ENCODE measurements at regions not wholly inside any gene's neighbourhood (a gene's known extent, or its start where the extent isn't known, plus 50 kb on each side); places are given as distances from the start of the nearest gene placed in this dataset.

GRCh38 chr4:45072981-45073380 lies 346.6 kb upstream of the GNPDA2 start:
- Mint-ChIP-seq H3K4me1 (no peaks in the 10 kb centered on the region), H3K9me3 (peaks cover 14% of the 10 kb centered on the region), H3K4me3 (no peak overlapping the region), H3K36me3 (ENCODE audit: low read depth) (no peaks in the 10 kb centered on the region), H3K27ac (no peak overlapping the region), H3K27me3 (no peaks in the 10 kb centered on the region)
- no peak for TF ChIP-seq CTCF (IDR thresholded peaks at IDR 0.05)
- DNase-seq (no peak), ATAC-seq (ENCODE audit: low read depth) (no peak)
- CTCF ChIA-PET, result no interaction called here
- intact Hi-C loops (cut with micrococcal nuclease), result no loop called here
- POLR2A ChIA-PET, result no interaction called here

GRCh38 chr4:45064741-45065140 lies 338.4 kb upstream of the GNPDA2 start:
- no peak for TF ChIP-seq CTCF (IDR thresholded peaks at IDR 0.05)
- DNase-seq, result no peak
- H3K4me1 Mint-ChIP-seq, result no peaks in the 10 kb centered on the region
- H3K9me3 Mint-ChIP-seq, result peaks cover 23% of the 10 kb centered on the region
- intact Hi-C loops (cut with micrococcal nuclease), result no loop called here
- ChIA-PET CTCF (no interaction called here), POLR2A (no interaction called here)
- H3K27me3 Mint-ChIP-seq, result no peaks in the 10 kb centered on the region
- ATAC-seq (ENCODE audit: low read depth), result no peak
- no peak overlapping the region for H3K4me3 Mint-ChIP-seq
- H3K27ac Mint-ChIP-seq, result no peak overlapping the region
- H3K36me3 Mint-ChIP-seq (ENCODE audit: low read depth), result no peaks in the 10 kb centered on the region

GRCh38 chr4:45063696-45064095 lies 337.3 kb upstream of the GNPDA2 start:
- no peaks in the 10 kb centered on the region for H3K4me1 Mint-ChIP-seq
- POLR2A ChIA-PET, result no interaction called here
- TF ChIP-seq CTCF (IDR thresholded peaks at IDR 0.05), result no peak
- no peak overlapping the region for H3K4me3 Mint-ChIP-seq
- no peaks in the 10 kb centered on the region for H3K27me3 Mint-ChIP-seq
- CTCF ChIA-PET, result no interaction called here
- H3K36me3 Mint-ChIP-seq (ENCODE audit: low read depth), result no peaks in the 10 kb centered on the region
- ATAC-seq (ENCODE audit: low read depth) (no peak), DNase-seq (no peak)
- H3K9me3 Mint-ChIP-seq, result peaks cover 18% of the 10 kb centered on the region
- H3K27ac Mint-ChIP-seq, result no peak overlapping the region
- intact Hi-C loops (cut with micrococcal nuclease), result no loop called here

- DNase-seq, result no peak
- intact Hi-C loops (cut with micrococcal nuclease), result no loop called here
- Mint-ChIP-seq H3K4me3 (no peak overlapping the region), H3K36me3 (ENCODE audit: low read depth) (no peaks in the 10 kb centered on the region), H3K9me3 (peaks cover 15% of the 10 kb centered on the region), H3K27ac (no peak overlapping the region), H3K4me1 (no peaks in the 10 kb centered on the region), H3K27me3 (no peaks in the 10 kb centered on the region)
- ATAC-seq (ENCODE audit: low read depth), result no peak
- ChIA-PET CTCF (no interaction called here), POLR2A (no interaction called here)
- no peak for TF ChIP-seq CTCF (IDR thresholded peaks at IDR 0.05)
These were observed 336.7 kb upstream of the GNPDA2 start for GRCh38 chr4:45062935-45063545.

GRCh38 chr4:45043911-45044310 lies 317.6 kb upstream of the GNPDA2 start:
- intact Hi-C loops (cut with micrococcal nuclease), result no loop called here
- Mint-ChIP-seq H3K27ac (no peak overlapping the region), H3K9me3 (peaks cover 8% of the 10 kb centered on the region), H3K27me3 (no peaks in the 10 kb centered on the region), H3K4me3 (no peak overlapping the region), H3K4me1 (no peaks in the 10 kb centered on the region), H3K36me3 (ENCODE audit: low read depth) (no peaks in the 10 kb centered on the region)
- DNase-seq (no peak), ATAC-seq (ENCODE audit: low read depth) (no peak)
- CTCF ChIA-PET, result no interaction called here
- POLR2A ChIA-PET, result no interaction called here
- TF ChIP-seq CTCF (IDR thresholded peaks at IDR 0.05), result no peak
